KG1 (cell line): ENCODE measurements at regions not wholly inside any gene's neighbourhood (a gene's known extent, or its start where the extent isn't known, plus 50 kb on each side); places are given as distances from the start of the nearest gene placed in this dataset.

Source experiments
- DNase-seq: peaks from one replicate; lab custom pipeline; 2025; lab: John Stamatoyannopoulos, UW

GRCh38 chr18:50444539-50444938 is 69.7 kb downstream of the SKA1 start:
- no peak for DNase-seq

GRCh38 chr18:50446629-50447028 is 71.8 kb downstream of the SKA1 start:
- no peak for DNase-seq

GRCh38 chr18:50447102-50447741 is 72.4 kb downstream of the SKA1 start:
- DNase-seq, result no peak

GRCh38 chr18:50447952-50448351 is 73.1 kb downstream of the SKA1 start:
- DNase-seq, result no peak

- no peak for DNase-seq
These were observed 76.4 kb downstream of the SKA1 start for GRCh38 chr18:50451100-50451842.

- DNase-seq, result no peak
These were observed 78.3 kb downstream of the SKA1 start for GRCh38 chr18:50453014-50453680.

- no peak for DNase-seq
These were observed 78.9 kb downstream of the SKA1 start for GRCh38 chr18:50453732-50454131.

GRCh38 chr18:50454387-50454988 is 79.6 kb downstream of the SKA1 start:
- DNase-seq, result no peak

GRCh38 chr18:50456285-50456684 is 81.4 kb downstream of the SKA1 start:
- no peak for DNase-seq

GRCh38 chr18:50457639-50458038 is 82.8 kb downstream of the SKA1 start:
- no peak for DNase-seq

GRCh38 chr18:50458366-50458765 is 83.5 kb downstream of the SKA1 start:
- DNase-seq, result no peak

- DNase-seq, result no peak
These were observed 84.0 kb downstream of the SKA1 start for GRCh38 chr18:50458796-50459195.

- no peak for DNase-seq
These were observed 85.2 kb downstream of the SKA1 start for GRCh38 chr18:50460062-50460461.

GRCh38 chr18:50460716-50461115 is 85.9 kb downstream of the SKA1 start:
- no peak for DNase-seq

GRCh38 chr18:50461251-50461650 is 86.4 kb downstream of the SKA1 start:
- no peak for DNase-seq

GRCh38 chr18:50465211-50466153 is 90.6 kb downstream of the SKA1 start:
- no peak for DNase-seq

GRCh38 chr18:50466634-50467033 is 91.8 kb downstream of the SKA1 start:
- DNase-seq, result no peak

GRCh38 chr18:50468807-50469206 is 91.1 kb upstream of the MAPK4 start:
- no peak for DNase-seq

- no peak for DNase-seq
These were observed 90.5 kb upstream of the MAPK4 start for GRCh38 chr18:50469380-50469781.

- peak; percentile 7 for DNase-seq
These were observed 86.9 kb upstream of the MAPK4 start for GRCh38 chr18:50472941-50473340.

- no peak for DNase-seq
These were observed 86.0 kb upstream of the MAPK4 start for GRCh38 chr18:50473881-50474280.
